EL (cell line): ENCODE measurements at regions not wholly inside any gene's neighbourhood (a gene's known extent, or its start where the extent isn't known, plus 50 kb on each side); places are given as distances from the start of the nearest gene placed in this dataset.
A peak's percentile ranks its signal among the peaks of the same experiment; 100 is the strongest.

Experiments
- DNase-seq: peaks from one replicate; pipeline ENCODE4 v3.0.0-alpha.2; 2016

GRCh38 chr12:46914336-46914735, 88.5 kb upstream of the SLC38A4 start:
- no peak for DNase-seq

GRCh38 chr12:46915082-46915481, 89.3 kb upstream of the SLC38A4 start:
- DNase-seq: peak; percentile 93

GRCh38 chr12:46915836-46916235, 90.0 kb upstream of the SLC38A4 start:
- peak; percentile 67 for DNase-seq

GRCh38 chr12:46916796-46917419, 91.1 kb upstream of the SLC38A4 start:
- no peak for DNase-seq

GRCh38 chr12:46917821-46918220, 92.0 kb upstream of the SLC38A4 start:
- no peak for DNase-seq

- no peak for DNase-seq
Observed at GRCh38 chr12:46918631-46919030, 92.8 kb upstream of the SLC38A4 start.

- peak; percentile 39 for DNase-seq
Observed at GRCh38 chr12:46919666-46920400, 94.0 kb upstream of the SLC38A4 start.

- no peak for DNase-seq
Observed at GRCh38 chr12:46920499-46920898, 94.7 kb upstream of the SLC38A4 start.

GRCh38 chr12:46921048-46921763, 95.4 kb upstream of the SLC38A4 start:
- peak; percentile 68 for DNase-seq

- DNase-seq: no peak
Observed at GRCh38 chr12:46921764-46922133, 96.0 kb upstream of the SLC38A4 start.

GRCh38 chr12:46926526-46926925, 100.7 kb upstream of the SLC38A4 start:
- no peak for DNase-seq

GRCh38 chr12:46930101-46930500, 104.3 kb upstream of the SLC38A4 start:
- DNase-seq: no peak

GRCh38 chr12:46933947-46934346, 108.2 kb upstream of the SLC38A4 start:
- peak; percentile 62 for DNase-seq

- DNase-seq: no peak
Observed at GRCh38 chr12:46934374-46935111, 108.7 kb upstream of the SLC38A4 start.

- DNase-seq: no peak
Observed at GRCh38 chr12:46935271-46935847, 109.6 kb upstream of the SLC38A4 start.

GRCh38 chr12:46936042-46936441, 110.2 kb upstream of the SLC38A4 start:
- DNase-seq: no peak

- no peak for DNase-seq
Observed at GRCh38 chr12:46938071-46938678, 112.4 kb upstream of the SLC38A4 start.

- DNase-seq: no peak
Observed at GRCh38 chr12:46941981-46942380, 116.2 kb upstream of the SLC38A4 start.

GRCh38 chr12:46942579-46942978, 116.8 kb upstream of the SLC38A4 start:
- DNase-seq: peak; percentile 86

GRCh38 chr12:46944088-46944487, 118.3 kb upstream of the SLC38A4 start:
- peak; percentile 72 for DNase-seq

GRCh38 chr12:46944771-46945170, 119.0 kb upstream of the SLC38A4 start:
- DNase-seq: peak; percentile 31

GRCh38 chr12:46945591-46945990, 119.8 kb upstream of the SLC38A4 start:
- no peak for DNase-seq
